ENCODE measurements at regions not wholly inside any gene's neighbourhood (a gene's known extent, or its start where the extent isn't known, plus 50 kb on each side); places are given as distances from the start of the nearest gene placed in this dataset.
"Not testable (repeated sequence)": the region's sequence is repeated elsewhere in the genome, so short reads cannot be mapped to it uniquely, and the experiment has no call there.

DNA sequence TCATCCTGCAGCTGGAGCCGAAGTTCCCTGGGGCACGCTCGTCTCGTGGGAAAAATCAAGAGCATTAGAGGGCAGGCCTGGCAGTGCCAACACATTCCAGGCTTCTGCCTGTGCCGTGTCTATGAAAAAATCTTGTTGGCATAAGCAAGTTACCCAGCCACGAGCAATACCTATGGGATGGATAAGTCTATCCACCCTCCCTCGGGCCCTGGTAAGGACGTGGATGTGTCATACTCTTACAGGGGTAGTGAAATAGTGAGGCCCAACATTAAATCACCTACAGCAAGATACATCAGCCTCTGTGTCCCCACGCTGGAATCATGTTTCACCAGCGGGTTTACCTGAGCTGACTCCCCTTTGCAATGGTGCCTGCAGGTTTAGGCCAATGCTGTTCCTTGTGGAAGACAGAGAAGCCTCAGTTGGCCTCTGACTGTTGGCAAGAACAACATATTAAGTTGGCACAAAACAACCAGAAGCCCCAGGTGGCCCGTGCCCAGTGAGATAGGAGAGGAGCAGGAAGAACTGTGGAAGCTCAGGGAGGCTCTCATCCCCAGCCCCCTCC lies 51.1 kb upstream of the SULF2 start:
- H3K27me3 ChIP-seq (ENCODE audit: low read depth); H3K27ac ChIP-seq (replicated peaks); H3K4me1 ChIP-seq; intact Hi-C loops (cut with micrococcal nuclease); DNase-seq; H3K36me3 ChIP-seq; H3K4me3 ChIP-seq; H3K9me3 ChIP-seq (replicated peaks): not testable (repeated sequence)
